ENCODE measurements at regions not wholly inside any gene's neighbourhood (a gene's known extent, or its start where the extent isn't known, plus 50 kb on each side); places are given as distances from the start of the nearest gene placed in this dataset.
"Not testable (repeated sequence)": the region's sequence is repeated elsewhere in the genome, so short reads cannot be mapped to it uniquely, and the experiment has no call there.

- Mint-ChIP-seq H3K4me3 (ENCODE audit: low read depth) (peak overlapping the region; percentile 70), H3K27ac (peak overlapping the region; percentile 100), H3K4me1 (ENCODE audit: low read depth) (peaks cover 12% of the 10 kb centered on the region)
- H3K9me3 Mint-ChIP-seq (ENCODE audit: low read depth); H3K27me3 Mint-ChIP-seq; H3K36me3 Mint-ChIP-seq (ENCODE audit: insufficient read depth): not testable (repeated sequence)
- DNase-seq (ENCODE audit: low spot score, unreplicated experiment), result peak; percentile 40
These were observed 148.1 kb upstream of the NOTCH2NLA start for GRCh38 chr1:146376708-146377496.

GRCh38 chr1:146376309-146376707, 147.5 kb upstream of the NOTCH2NLA start:
- not testable (repeated sequence) for H3K36me3 Mint-ChIP-seq (ENCODE audit: insufficient read depth)

GRCh38 chr1:146375108-146375507, 146.3 kb upstream of the NOTCH2NLA start:
- not testable (repeated sequence) for H3K27me3 Mint-ChIP-seq; H3K4me1 Mint-ChIP-seq (ENCODE audit: low read depth); DNase-seq (ENCODE audit: low spot score, unreplicated experiment); H3K27ac Mint-ChIP-seq; H3K4me3 Mint-ChIP-seq (ENCODE audit: low read depth); H3K9me3 Mint-ChIP-seq (ENCODE audit: low read depth); H3K36me3 Mint-ChIP-seq (ENCODE audit: insufficient read depth)

More at GRCh38 chr1:146376309-146376707, 147.5 kb upstream of the NOTCH2NLA start:
- Mint-ChIP-seq H3K4me3 (ENCODE audit: low read depth) (peak overlapping the region; percentile 70), H3K27ac (peak overlapping the region; percentile 100)
- H3K4me1 Mint-ChIP-seq (ENCODE audit: low read depth); H3K9me3 Mint-ChIP-seq (ENCODE audit: low read depth); H3K27me3 Mint-ChIP-seq: not testable (repeated sequence)
- peak; percentile 59 for DNase-seq (ENCODE audit: low spot score, unreplicated experiment)

GRCh38 chr1:146369940-146370339, 141.1 kb upstream of the NOTCH2NLA start:
- DNase-seq (ENCODE audit: low spot score, unreplicated experiment), result peak; percentile 17
- not testable (repeated sequence) for H3K27me3 Mint-ChIP-seq

GRCh38 chr1:146355373-146355772, 126.6 kb upstream of the NOTCH2NLA start:
- H3K36me3 Mint-ChIP-seq (ENCODE audit: insufficient read depth); H3K4me1 Mint-ChIP-seq (ENCODE audit: low read depth); H3K4me3 Mint-ChIP-seq (ENCODE audit: low read depth): not testable (repeated sequence)

More at GRCh38 chr1:146369940-146370339, 141.1 kb upstream of the NOTCH2NLA start:
- not testable (repeated sequence) for H3K4me1 Mint-ChIP-seq (ENCODE audit: low read depth); H3K9me3 Mint-ChIP-seq (ENCODE audit: low read depth); H3K36me3 Mint-ChIP-seq (ENCODE audit: insufficient read depth)
- peak overlapping the region; percentile 78 for H3K4me3 Mint-ChIP-seq (ENCODE audit: low read depth)
- peak overlapping the region; percentile 91 for H3K27ac Mint-ChIP-seq

GRCh38 chr1:146326863-146327262, 98.0 kb upstream of the NOTCH2NLA start:
- DNase-seq (ENCODE audit: low spot score, unreplicated experiment); H3K9me3 Mint-ChIP-seq (ENCODE audit: low read depth); H3K36me3 Mint-ChIP-seq (ENCODE audit: insufficient read depth): not testable (repeated sequence)

More at GRCh38 chr1:146355373-146355772, 126.6 kb upstream of the NOTCH2NLA start:
- not testable (repeated sequence) for H3K9me3 Mint-ChIP-seq (ENCODE audit: low read depth); H3K27me3 Mint-ChIP-seq; DNase-seq (ENCODE audit: low spot score, unreplicated experiment); H3K27ac Mint-ChIP-seq

GRCh38 chr1:146324463-146324862, 95.6 kb upstream of the NOTCH2NLA start:
- H3K36me3 Mint-ChIP-seq (ENCODE audit: insufficient read depth); H3K4me3 Mint-ChIP-seq (ENCODE audit: low read depth); H3K9me3 Mint-ChIP-seq (ENCODE audit: low read depth); DNase-seq (ENCODE audit: low spot score, unreplicated experiment); H3K27ac Mint-ChIP-seq; H3K4me1 Mint-ChIP-seq (ENCODE audit: low read depth); H3K27me3 Mint-ChIP-seq: not testable (repeated sequence)

More at GRCh38 chr1:146326863-146327262, 98.0 kb upstream of the NOTCH2NLA start:
- not testable (repeated sequence) for H3K4me3 Mint-ChIP-seq (ENCODE audit: low read depth); H3K4me1 Mint-ChIP-seq (ENCODE audit: low read depth); H3K27me3 Mint-ChIP-seq; H3K27ac Mint-ChIP-seq

GRCh38 chr1:146323302-146323701, 94.5 kb upstream of the NOTCH2NLA start:
- H3K4me3 Mint-ChIP-seq (ENCODE audit: low read depth); H3K4me1 Mint-ChIP-seq (ENCODE audit: low read depth); H3K9me3 Mint-ChIP-seq (ENCODE audit: low read depth); H3K27me3 Mint-ChIP-seq; H3K36me3 Mint-ChIP-seq (ENCODE audit: insufficient read depth); H3K27ac Mint-ChIP-seq; DNase-seq (ENCODE audit: low spot score, unreplicated experiment): not testable (repeated sequence)

- H3K4me3 Mint-ChIP-seq (ENCODE audit: low read depth); H3K27ac Mint-ChIP-seq; H3K4me1 Mint-ChIP-seq (ENCODE audit: low read depth); H3K9me3 Mint-ChIP-seq (ENCODE audit: low read depth); H3K36me3 Mint-ChIP-seq (ENCODE audit: insufficient read depth); H3K27me3 Mint-ChIP-seq; DNase-seq (ENCODE audit: low spot score, unreplicated experiment): not testable (repeated sequence)
These were observed 94.1 kb upstream of the NOTCH2NLA start for GRCh38 chr1:146322893-146323292.

- not testable (repeated sequence) for H3K4me1 Mint-ChIP-seq (ENCODE audit: low read depth); H3K36me3 Mint-ChIP-seq (ENCODE audit: insufficient read depth); H3K27ac Mint-ChIP-seq; H3K27me3 Mint-ChIP-seq; DNase-seq (ENCODE audit: low spot score, unreplicated experiment); H3K4me3 Mint-ChIP-seq (ENCODE audit: low read depth); H3K9me3 Mint-ChIP-seq (ENCODE audit: low read depth)
These were observed 89.9 kb upstream of the NOTCH2NLA start for GRCh38 chr1:146318715-146319114.

GRCh38 chr1:146317785-146318184, 89.0 kb upstream of the NOTCH2NLA start:
- not testable (repeated sequence) for H3K36me3 Mint-ChIP-seq (ENCODE audit: insufficient read depth); H3K27ac Mint-ChIP-seq; DNase-seq (ENCODE audit: low spot score, unreplicated experiment); H3K4me1 Mint-ChIP-seq (ENCODE audit: low read depth); H3K9me3 Mint-ChIP-seq (ENCODE audit: low read depth); H3K27me3 Mint-ChIP-seq; H3K4me3 Mint-ChIP-seq (ENCODE audit: low read depth)

- H3K9me3 Mint-ChIP-seq (ENCODE audit: low read depth); H3K27me3 Mint-ChIP-seq; H3K36me3 Mint-ChIP-seq (ENCODE audit: insufficient read depth); H3K4me3 Mint-ChIP-seq (ENCODE audit: low read depth); H3K27ac Mint-ChIP-seq; H3K4me1 Mint-ChIP-seq (ENCODE audit: low read depth); DNase-seq (ENCODE audit: low spot score, unreplicated experiment): not testable (repeated sequence)
These were observed 85.8 kb upstream of the NOTCH2NLA start for GRCh38 chr1:146314449-146315246.

- H3K27me3 Mint-ChIP-seq, result not testable (repeated sequence)
These were observed 81.8 kb upstream of the NOTCH2NLA start for GRCh38 chr1:146310579-146310978.

More at GRCh38 chr1:146310579-146310978, 81.8 kb upstream of the NOTCH2NLA start:
- H3K4me1 Mint-ChIP-seq (ENCODE audit: low read depth); H3K9me3 Mint-ChIP-seq (ENCODE audit: low read depth); H3K36me3 Mint-ChIP-seq (ENCODE audit: insufficient read depth); H3K4me3 Mint-ChIP-seq (ENCODE audit: low read depth); DNase-seq (ENCODE audit: low spot score, unreplicated experiment); H3K27ac Mint-ChIP-seq: not testable (repeated sequence)
